ENCODE measurements at regions not wholly inside any gene's neighbourhood (a gene's known extent, or its start where the extent isn't known, plus 50 kb on each side); places are given as distances from the start of the nearest gene placed in this dataset.

GRCh38 chr14:58878439-58879139, 240.8 kb downstream of the DACT1 start:
- H3K27ac ChIP-seq (ENCODE audit: low read depth, low read length, poor library complexity, severe bottlenecking): no peak overlapping the region
- no peaks in the 10 kb centered on the region for H3K4me1 ChIP-seq (ENCODE audit: insufficient read depth, low read length, poor library complexity, severe bottlenecking)
- H4K20me1 ChIP-seq (ENCODE audit: insufficient read depth, low read length): no peaks in the 10 kb centered on the region
- H3K9me3 ChIP-seq (ENCODE audit: low read length): no peaks in the 10 kb centered on the region
- TF ChIP-seq CTCF (conservative IDR thresholded peaks at IDR 0.05; ENCODE audit: low read length) (no peak), EZH2phosphoT487 (IDR thresholded peaks at IDR 0.05; ENCODE audit: borderline replicate concordance, low read depth, low read length) (no peak)
- DNase-seq (ENCODE audit: low spot score): no peak
- ChIA-PET CTCF (ENCODE audit: unreplicated experiment) (no interaction called here), POLR2A (no interaction called here)
- no peak overlapping the region for H3K4me2 ChIP-seq (ENCODE audit: low read length)
- H3K79me2 ChIP-seq (ENCODE audit: insufficient read depth, low read depth, low read length): no peaks in the 10 kb centered on the region
- BruUV-seq (replicated peaks): no TSS peak
- intact Hi-C loops (cut with micrococcal nuclease; ENCODE audit: unreplicated experiment): no loop called here
- no peak overlapping the region for H2AFZ ChIP-seq (ENCODE audit: low read length)
- H3K4me3 ChIP-seq (ENCODE audit: low read depth, low read length, poor library complexity, severe bottlenecking): no peak overlapping the region
- no peaks in the 10 kb centered on the region for H3K9me2 ChIP-seq (ENCODE audit: insufficient read depth, low read length)
- no peaks in the 10 kb centered on the region for H3K36me3 ChIP-seq (ENCODE audit: insufficient read depth, low read length)

GRCh38 chr14:58881433-58881832, 243.7 kb downstream of the DACT1 start:
- no peaks in the 10 kb centered on the region for H3K4me1 ChIP-seq (ENCODE audit: insufficient read depth, low read length, poor library complexity, severe bottlenecking)
- H3K27ac ChIP-seq (ENCODE audit: low read depth, low read length, poor library complexity, severe bottlenecking): no peak overlapping the region
- H3K9me2 ChIP-seq (ENCODE audit: insufficient read depth, low read length): no peaks in the 10 kb centered on the region
- no peak overlapping the region for H2AFZ ChIP-seq (ENCODE audit: low read length)
- TF ChIP-seq EZH2phosphoT487 (IDR thresholded peaks at IDR 0.05; ENCODE audit: borderline replicate concordance, low read depth, low read length) (no peak), CTCF (conservative IDR thresholded peaks at IDR 0.05; ENCODE audit: low read length) (no peak)
- no peaks in the 10 kb centered on the region for H3K79me2 ChIP-seq (ENCODE audit: insufficient read depth, low read depth, low read length)
- no peaks in the 10 kb centered on the region for H3K9me3 ChIP-seq (ENCODE audit: low read length)
- H4K20me1 ChIP-seq (ENCODE audit: insufficient read depth, low read length): no peaks in the 10 kb centered on the region
- no peak overlapping the region for H3K4me2 ChIP-seq (ENCODE audit: low read length)
- intact Hi-C loops (cut with micrococcal nuclease; ENCODE audit: unreplicated experiment): no loop called here
- no TSS peak for BruUV-seq (replicated peaks)
- ChIA-PET POLR2A (interaction anchor here (0.6 kb wide), 1 partner anchor 60 kb away, joined by 7 read pairs; no protein-coding TSS in a partner anchor), CTCF (ENCODE audit: unreplicated experiment) (no interaction called here)
- no peak for DNase-seq (ENCODE audit: low spot score)
- H3K36me3 ChIP-seq (ENCODE audit: insufficient read depth, low read length): no peaks in the 10 kb centered on the region
- no peak overlapping the region for H3K4me3 ChIP-seq (ENCODE audit: low read depth, low read length, poor library complexity, severe bottlenecking)

- ChIA-PET POLR2A (no interaction called here), CTCF (ENCODE audit: unreplicated experiment) (no interaction called here)
- Histone ChIP-seq H3K9me3 (ENCODE audit: low read length) (no peaks in the 10 kb centered on the region), H3K9me2 (ENCODE audit: insufficient read depth, low read length) (no peaks in the 10 kb centered on the region), H4K20me1 (ENCODE audit: insufficient read depth, low read length) (no peaks in the 10 kb centered on the region), H3K4me3 (ENCODE audit: low read depth, low read length, poor library complexity, severe bottlenecking) (no peak overlapping the region), H2AFZ (ENCODE audit: low read length) (no peak overlapping the region), H3K36me3 (ENCODE audit: insufficient read depth, low read length) (no peaks in the 10 kb centered on the region), H3K79me2 (ENCODE audit: insufficient read depth, low read depth, low read length) (no peaks in the 10 kb centered on the region), H3K4me1 (ENCODE audit: insufficient read depth, low read length, poor library complexity, severe bottlenecking) (no peaks in the 10 kb centered on the region), H3K4me2 (ENCODE audit: low read length) (no peak overlapping the region), H3K27ac (ENCODE audit: low read depth, low read length, poor library complexity, severe bottlenecking) (no peak overlapping the region)
- TF ChIP-seq CTCF (conservative IDR thresholded peaks at IDR 0.05; ENCODE audit: low read length) (no peak), EZH2phosphoT487 (IDR thresholded peaks at IDR 0.05; ENCODE audit: borderline replicate concordance, low read depth, low read length) (no peak)
- no TSS peak for BruUV-seq (replicated peaks)
- DNase-seq (ENCODE audit: low spot score): no peak
- intact Hi-C loops (cut with micrococcal nuclease; ENCODE audit: unreplicated experiment): no loop called here
Measured at GRCh38 chr14:58882577-58883018, 244.8 kb downstream of the DACT1 start.

Measured in OCI-LY7 (cell line).